Adrenal gland (tissue), 9 donors: ENCODE measurements at regions not wholly inside any gene's neighbourhood (a gene's known extent, or its start where the extent isn't known, plus 50 kb on each side); places are given as distances from the start of the nearest gene placed in this dataset.

Experiments used
- DNase-seq, 7 donors: peaks; one replicate each; pipeline ENCODE4 v3.0.0-alpha.2; 2019 to 2020
- H3K27ac ChIP-seq, 5 donors: fragments of 200-600 bp; sonication (generic) in 4 of 5; 1 replicate in 3 of 5; 2 replicates in 2 of 5; pipeline versions ENCODE4 v1.5.1 to v1.8.0; 2016 to 2020; ENCODE audit warnings: mild to moderate bottlenecking in 1 of 5
- H3K27me3 ChIP-seq: fragments of 200-600 bp; 2 replicates; pipeline ENCODE4 v1.8.0; 2021
- H3K36me3 ChIP-seq, 2 donors: fragments of 200-600 bp; replicated peaks in 1 of 2; 1 replicate in 1 of 2; 2 replicates in 1 of 2; pipeline versions ENCODE4 v1.5.1 to v1.8.0; 2018 to 2022
- H3K4me1 ChIP-seq, 2 donors: fragments of 200-600 bp; replicated peaks in 1 of 2; 1 replicate in 1 of 2; 2 replicates in 1 of 2; pipeline versions ENCODE4 v1.5.1 to v1.8.0; 2018 to 2021
- H3K4me3 ChIP-seq, 4 donors: fragments of 200-600 bp; sonication (generic) in 3 of 4; one replicate each; pipeline ENCODE4 v1.5.1; 2016 to 2018
- H3K9me3 ChIP-seq, 3 donors: fragments of 200-600 bp; sonication (generic) in 1 of 3; replicated peaks in 1 of 3; 1 replicate in 2 of 3; 2 replicates in 1 of 3; pipeline versions ENCODE4 v1.5.1 to v1.8.0; 2016 to 2021
- POLR2A ChIP-seq, 2 donors: fragments of 450-650 bp; IDR thresholded peaks; one replicate each; pipeline ENCODE4 v1.6.1; 2017; ENCODE audit warnings: antibody characterized with exemption in 2 of 2, mild to moderate bottlenecking in 2 of 2, moderate library complexity in 1 of 2
- WGBS, 4 donors: extraction: QIAGEN DNeasy Blood & Tissue Kit in 2 of 4; methylation state at CpG; one replicate each; pipeline versions ENCODE4 v1.1.5 to v1.1.7; 2013 to 2017; 5-methylcytosine and 5-hydroxymethylcytosine counted together
- intact Hi-C, 2 donors: fragments of 100-400 bp; cut with DNase I; formaldehyde crosslinking; loops; one replicate each; pipeline versions ENCODE4 v1.14.1 to v1.15.0; 2022 to 2023
- TF ChIP-seq, protein P1 (sequence below), 6 experiments: fragments of 450-650 bp in 4 of 6; fragments of 200-600 bp in 2 of 6; sonication (generic) in 1 of 6; IDR thresholded peaks; 1 replicate in 5 of 6; 2 replicates in 1 of 6; pipeline versions ENCODE4 v1.5.1 to v1.8.0; 2016 to 2021; ENCODE audit warnings: antibody characterized with exemption in 6 of 6, mild to moderate bottlenecking in 2 of 6, moderate library complexity in 1 of 6
- donor health status: healthy with polysubstance abuse.
- donor health status: Bipolar disorder and iron deficiency.
- donor health status: DM: yes; HTN: yes; CAD: no.
- donor health status: DM: no; HTN: no; CAD: no.
- donor health status: DM: no; HTN: no; CAD: no.

DNA sequence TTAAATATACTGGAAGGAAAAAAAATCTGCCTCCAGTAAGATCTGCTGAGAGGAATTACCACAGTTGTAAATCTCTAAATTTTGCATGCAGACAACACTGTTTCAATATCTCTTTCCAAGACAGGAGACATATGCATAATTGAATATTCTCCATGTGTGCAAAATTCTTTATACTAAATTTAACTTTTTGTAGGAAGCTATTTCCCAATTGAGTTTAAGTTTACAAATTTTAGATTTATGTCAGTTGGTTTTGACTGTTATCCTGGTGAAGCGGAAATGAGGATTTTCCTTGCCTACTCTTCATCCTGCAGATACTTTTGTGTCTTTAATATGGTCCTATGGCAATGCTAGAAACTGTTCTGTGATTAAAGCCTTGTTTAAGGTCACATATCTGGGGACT lies 1352.9 kb downstream of the FSTL5 start:
- no peaks in the 10 kb centered on the region for H3K27me3 ChIP-seq
- TF ChIP-seq, protein P1, sequence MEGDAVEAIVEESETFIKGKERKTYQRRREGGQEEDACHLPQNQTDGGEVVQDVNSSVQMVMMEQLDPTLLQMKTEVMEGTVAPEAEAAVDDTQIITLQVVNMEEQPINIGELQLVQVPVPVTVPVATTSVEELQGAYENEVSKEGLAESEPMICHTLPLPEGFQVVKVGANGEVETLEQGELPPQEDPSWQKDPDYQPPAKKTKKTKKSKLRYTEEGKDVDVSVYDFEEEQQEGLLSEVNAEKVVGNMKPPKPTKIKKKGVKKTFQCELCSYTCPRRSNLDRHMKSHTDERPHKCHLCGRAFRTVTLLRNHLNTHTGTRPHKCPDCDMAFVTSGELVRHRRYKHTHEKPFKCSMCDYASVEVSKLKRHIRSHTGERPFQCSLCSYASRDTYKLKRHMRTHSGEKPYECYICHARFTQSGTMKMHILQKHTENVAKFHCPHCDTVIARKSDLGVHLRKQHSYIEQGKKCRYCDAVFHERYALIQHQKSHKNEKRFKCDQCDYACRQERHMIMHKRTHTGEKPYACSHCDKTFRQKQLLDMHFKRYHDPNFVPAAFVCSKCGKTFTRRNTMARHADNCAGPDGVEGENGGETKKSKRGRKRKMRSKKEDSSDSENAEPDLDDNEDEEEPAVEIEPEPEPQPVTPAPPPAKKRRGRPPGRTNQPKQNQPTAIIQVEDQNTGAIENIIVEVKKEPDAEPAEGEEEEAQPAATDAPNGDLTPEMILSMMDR (IDR thresholded peaks at IDR 0.05), result no peak
- TF ChIP-seq POLR2A (IDR thresholded peaks at IDR 0.05), result no peak
- no peaks in the 10 kb centered on the region for H3K4me1 ChIP-seq
- H3K9me3 ChIP-seq, result no peaks in the 10 kb centered on the region
- DNase-seq, result no peak
- H3K4me3 ChIP-seq, result no peak overlapping the region
- 77 to 85% (median 82%) methylated on average over 1 of the region's 1 CpG for WGBS, 4 donors
- no peak overlapping the region for H3K27ac ChIP-seq
- H3K36me3 ChIP-seq, result no peaks in the 10 kb centered on the region
- intact Hi-C loops, result no loop called here

DNA sequence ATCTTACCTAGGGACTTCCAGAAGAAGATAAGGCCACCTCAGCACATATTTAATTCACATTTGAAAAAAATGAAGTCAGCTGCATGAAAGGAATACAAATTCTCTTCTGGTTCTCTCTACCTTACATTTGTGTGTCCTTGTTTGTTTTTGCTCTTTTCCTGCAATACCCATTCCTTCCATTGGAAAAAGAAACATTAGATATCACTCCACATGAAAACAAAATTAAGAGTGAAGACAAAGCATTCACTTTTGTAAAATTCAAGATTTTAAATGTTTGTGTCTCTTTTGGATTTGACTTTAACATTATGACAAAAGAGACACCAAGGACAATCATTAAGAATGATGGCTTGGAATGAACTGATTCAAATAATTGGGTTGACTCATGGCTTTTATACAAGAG lies 1351.8 kb downstream of the FSTL5 start:
- intact Hi-C loops, result no loop called here
- Histone ChIP-seq H3K27me3 (no peaks in the 10 kb centered on the region), H3K36me3 (no peaks in the 10 kb centered on the region), H3K4me3 (no peak overlapping the region), H3K4me1 (no peaks in the 10 kb centered on the region), H3K9me3 (no peaks in the 10 kb centered on the region), H3K27ac (no peak overlapping the region)
- TF ChIP-seq POLR2A (IDR thresholded peaks at IDR 0.05), result no peak
- TF ChIP-seq, protein P1 (IDR thresholded peaks at IDR 0.05), result no peak
- DNase-seq, result no peak

DNA sequence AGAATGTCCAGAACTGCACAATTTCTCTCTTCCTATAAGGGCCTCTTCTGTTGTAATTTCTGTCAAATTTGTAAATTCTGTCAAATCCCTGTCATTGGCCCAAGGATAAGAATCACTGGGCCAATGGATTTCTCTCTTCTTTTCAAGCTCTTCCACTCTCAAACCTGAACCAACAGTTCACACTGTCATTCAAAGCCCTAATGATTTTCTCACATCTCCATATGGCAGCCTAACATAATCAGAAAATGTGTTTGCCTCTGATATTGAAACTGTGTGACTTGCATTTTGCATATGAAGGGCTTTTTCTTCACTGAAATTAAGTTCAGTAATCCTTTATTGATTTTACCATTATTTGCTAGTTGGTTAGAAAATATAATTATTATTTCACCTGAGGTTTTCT lies 1349.1 kb downstream of the FSTL5 start:
- no peaks in the 10 kb centered on the region for H3K4me1 ChIP-seq
- intact Hi-C loops, result no loop called here
- no peaks in the 10 kb centered on the region for H3K27me3 ChIP-seq
- TF ChIP-seq POLR2A (IDR thresholded peaks at IDR 0.05), result no peak
- TF ChIP-seq, protein P1 (IDR thresholded peaks at IDR 0.05), result no peak
- H3K36me3 ChIP-seq, result no peaks in the 10 kb centered on the region
- H3K9me3 ChIP-seq, result no peaks in the 10 kb centered on the region
- no peak for DNase-seq
- H3K4me3 ChIP-seq, result no peak overlapping the region
- H3K27ac ChIP-seq, result no peak overlapping the region

DNA sequence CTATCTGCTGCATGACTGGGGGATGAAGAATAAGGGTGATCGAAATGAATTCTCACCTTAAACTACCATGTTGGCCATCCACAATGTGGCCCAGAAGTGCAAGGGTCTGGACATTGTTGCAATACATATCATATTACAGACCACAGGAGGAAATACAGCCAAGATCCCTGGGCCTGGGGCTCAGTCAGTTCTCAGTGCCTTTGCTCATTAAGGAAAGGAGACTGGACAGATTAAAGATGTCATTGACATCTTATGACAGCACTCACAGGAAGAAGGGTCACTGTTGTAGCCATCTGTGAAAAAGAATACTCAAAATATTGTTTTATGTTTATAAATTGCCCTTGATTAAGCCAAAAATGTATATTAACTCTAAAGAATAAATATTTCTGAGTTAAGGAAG lies 1345.2 kb downstream of the FSTL5 start:
- no peak for TF ChIP-seq POLR2A (IDR thresholded peaks at IDR 0.05)
- TF ChIP-seq, protein P1 (IDR thresholded peaks at IDR 0.05), result no peak
- no peak for DNase-seq
- Histone ChIP-seq H3K27ac (no peak overlapping the region), H3K36me3 (no peaks in the 10 kb centered on the region), H3K4me3 (no peak overlapping the region), H3K27me3 (no peaks in the 10 kb centered on the region), H3K9me3 (no peaks in the 10 kb centered on the region), H3K4me1 (no peaks in the 10 kb centered on the region)
- intact Hi-C loops, result no loop called here
- WGBS, 4 donors, result 78 to 91% (median 86%) methylated on average over 1 of the region's 1 CpG
